ENCODE measurements at regions not wholly inside any gene's neighbourhood (a gene's known extent, or its start where the extent isn't known, plus 50 kb on each side); places are given as distances from the start of the nearest gene placed in this dataset.

- H3F3A ChIP-seq (ENCODE audit: control insufficient read depth, insufficient read depth), result no peaks in the 10 kb centered on the region
- no peaks in the 10 kb centered on the region for H3K4me1 ChIP-seq (ENCODE audit: control insufficient read depth, low read length)
- H3K27ac ChIP-seq (ENCODE audit: low read depth, low read length), result no peak overlapping the region
Observed at GRCh38 chr12:19694627-19695026, 255.3 kb downstream of the AEBP2 start.

GRCh38 chr12:19695244-19696098 lies 256.2 kb downstream of the AEBP2 start:
- H3K27ac ChIP-seq (ENCODE audit: low read depth, low read length), result no peak overlapping the region

More at GRCh38 chr12:19694627-19695026, 255.3 kb downstream of the AEBP2 start:
- Histone ChIP-seq H3K4me3 (ENCODE audit: low read length) (no peak overlapping the region), H3K36me3 (ENCODE audit: control insufficient read depth, low read length) (no peaks in the 10 kb centered on the region), H3K79me2 (ENCODE audit: control insufficient read depth, low read length) (no peaks in the 10 kb centered on the region), H3K4me2 (ENCODE audit: low read length) (no peak overlapping the region), H3K27me3 (ENCODE audit: control insufficient read depth, low read length) (no peaks in the 10 kb centered on the region), H3K9me3 (ENCODE audit: control insufficient read depth, insufficient read depth, low read length) (no peaks in the 10 kb centered on the region), H4K20me1 (ENCODE audit: control insufficient read depth, insufficient read depth, low read depth, low read length) (no peaks in the 10 kb centered on the region), H3K9me2 (replicated peaks; ENCODE audit: control insufficient read depth, low read length) (no peaks in the 10 kb centered on the region)
- TF ChIP-seq CTCF (IDR thresholded peaks at IDR 0.05; ENCODE audit: low read depth, low read length, poor library complexity, severe bottlenecking) (no peak), EZH2phosphoT487 (IDR thresholded peaks at IDR 0.05; ENCODE audit: borderline replicate concordance, low read length) (no peak)

GRCh38 chr12:19700969-19701368 lies 261.7 kb downstream of the AEBP2 start:
- H3K4me2 ChIP-seq (ENCODE audit: low read length), result no peak overlapping the region
- no peaks in the 10 kb centered on the region for H3K4me1 ChIP-seq (ENCODE audit: control insufficient read depth, low read length)
- TF ChIP-seq CTCF (IDR thresholded peaks at IDR 0.05; ENCODE audit: low read depth, low read length, poor library complexity, severe bottlenecking), result no peak
- no peak for TF ChIP-seq EZH2phosphoT487 (IDR thresholded peaks at IDR 0.05; ENCODE audit: borderline replicate concordance, low read length)

More at GRCh38 chr12:19695244-19696098, 256.2 kb downstream of the AEBP2 start:
- Histone ChIP-seq H3K9me2 (replicated peaks; ENCODE audit: control insufficient read depth, low read length) (no peaks in the 10 kb centered on the region), H3K36me3 (ENCODE audit: control insufficient read depth, low read length) (no peaks in the 10 kb centered on the region), H3K9me3 (ENCODE audit: control insufficient read depth, insufficient read depth, low read length) (no peaks in the 10 kb centered on the region), H3K27me3 (ENCODE audit: control insufficient read depth, low read length) (no peaks in the 10 kb centered on the region), H3F3A (ENCODE audit: control insufficient read depth, insufficient read depth) (no peaks in the 10 kb centered on the region), H3K79me2 (ENCODE audit: control insufficient read depth, low read length) (no peaks in the 10 kb centered on the region), H3K4me1 (ENCODE audit: control insufficient read depth, low read length) (no peaks in the 10 kb centered on the region), H3K4me2 (ENCODE audit: low read length) (no peak overlapping the region), H3K4me3 (ENCODE audit: low read length) (no peak overlapping the region), H4K20me1 (ENCODE audit: control insufficient read depth, insufficient read depth, low read depth, low read length) (no peaks in the 10 kb centered on the region)
- TF ChIP-seq EZH2phosphoT487 (IDR thresholded peaks at IDR 0.05; ENCODE audit: borderline replicate concordance, low read length), result no peak
- no peak for TF ChIP-seq CTCF (IDR thresholded peaks at IDR 0.05; ENCODE audit: low read depth, low read length, poor library complexity, severe bottlenecking)

More at GRCh38 chr12:19700969-19701368, 261.7 kb downstream of the AEBP2 start:
- H3K4me3 ChIP-seq (ENCODE audit: low read length), result no peak overlapping the region
- H3K36me3 ChIP-seq (ENCODE audit: control insufficient read depth, low read length), result no peaks in the 10 kb centered on the region
- no peaks in the 10 kb centered on the region for H3F3A ChIP-seq (ENCODE audit: control insufficient read depth, insufficient read depth)
- no peaks in the 10 kb centered on the region for H3K79me2 ChIP-seq (ENCODE audit: control insufficient read depth, low read length)
- H3K9me3 ChIP-seq (ENCODE audit: control insufficient read depth, insufficient read depth, low read length), result no peaks in the 10 kb centered on the region
- no peaks in the 10 kb centered on the region for H3K27me3 ChIP-seq (ENCODE audit: control insufficient read depth, low read length)
- H3K9me2 ChIP-seq (replicated peaks; ENCODE audit: control insufficient read depth, low read length), result no peaks in the 10 kb centered on the region
- no peaks in the 10 kb centered on the region for H4K20me1 ChIP-seq (ENCODE audit: control insufficient read depth, insufficient read depth, low read depth, low read length)
- H3K27ac ChIP-seq (ENCODE audit: low read depth, low read length), result no peak overlapping the region
